ENCODE measurements at regions not wholly inside any gene's neighbourhood (a gene's known extent, or its start where the extent isn't known, plus 50 kb on each side); places are given as distances from the start of the nearest gene placed in this dataset.

DNA sequence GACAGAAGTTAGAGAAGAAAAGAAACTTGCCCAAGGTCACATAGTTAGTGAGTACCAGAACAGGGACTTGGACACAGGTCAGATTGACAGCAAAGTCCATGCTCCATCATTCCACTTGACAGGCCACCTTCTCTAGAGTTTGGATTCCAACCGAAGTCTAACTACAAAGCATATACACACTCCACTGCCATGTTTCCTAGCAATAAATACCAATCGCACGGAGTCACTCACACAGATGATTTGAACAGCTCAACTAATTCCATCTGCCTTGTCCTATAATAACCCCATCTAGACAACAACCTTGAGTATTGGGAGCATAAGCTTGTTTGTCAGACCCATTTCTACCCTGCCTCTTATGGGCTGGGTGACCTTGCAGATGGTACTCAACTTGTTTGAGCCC lies 334.6 kb upstream of the MGAT5 start:
- TF ChIP-seq, protein P1, sequence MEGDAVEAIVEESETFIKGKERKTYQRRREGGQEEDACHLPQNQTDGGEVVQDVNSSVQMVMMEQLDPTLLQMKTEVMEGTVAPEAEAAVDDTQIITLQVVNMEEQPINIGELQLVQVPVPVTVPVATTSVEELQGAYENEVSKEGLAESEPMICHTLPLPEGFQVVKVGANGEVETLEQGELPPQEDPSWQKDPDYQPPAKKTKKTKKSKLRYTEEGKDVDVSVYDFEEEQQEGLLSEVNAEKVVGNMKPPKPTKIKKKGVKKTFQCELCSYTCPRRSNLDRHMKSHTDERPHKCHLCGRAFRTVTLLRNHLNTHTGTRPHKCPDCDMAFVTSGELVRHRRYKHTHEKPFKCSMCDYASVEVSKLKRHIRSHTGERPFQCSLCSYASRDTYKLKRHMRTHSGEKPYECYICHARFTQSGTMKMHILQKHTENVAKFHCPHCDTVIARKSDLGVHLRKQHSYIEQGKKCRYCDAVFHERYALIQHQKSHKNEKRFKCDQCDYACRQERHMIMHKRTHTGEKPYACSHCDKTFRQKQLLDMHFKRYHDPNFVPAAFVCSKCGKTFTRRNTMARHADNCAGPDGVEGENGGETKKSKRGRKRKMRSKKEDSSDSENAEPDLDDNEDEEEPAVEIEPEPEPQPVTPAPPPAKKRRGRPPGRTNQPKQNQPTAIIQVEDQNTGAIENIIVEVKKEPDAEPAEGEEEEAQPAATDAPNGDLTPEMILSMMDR (IDR thresholded peaks at IDR 0.05; ENCODE audit: low read depth, low read length, poor library complexity, severe bottlenecking) = no peak
- TF ChIP-seq EZH2phosphoT487 (IDR thresholded peaks at IDR 0.05; ENCODE audit: borderline replicate concordance, low read length) = no peak

All from DOHH2 (cell line).